ENCODE measurements at regions not wholly inside any gene's neighbourhood (a gene's known extent, or its start where the extent isn't known, plus 50 kb on each side); places are given as distances from the start of the nearest gene placed in this dataset.

DNA sequence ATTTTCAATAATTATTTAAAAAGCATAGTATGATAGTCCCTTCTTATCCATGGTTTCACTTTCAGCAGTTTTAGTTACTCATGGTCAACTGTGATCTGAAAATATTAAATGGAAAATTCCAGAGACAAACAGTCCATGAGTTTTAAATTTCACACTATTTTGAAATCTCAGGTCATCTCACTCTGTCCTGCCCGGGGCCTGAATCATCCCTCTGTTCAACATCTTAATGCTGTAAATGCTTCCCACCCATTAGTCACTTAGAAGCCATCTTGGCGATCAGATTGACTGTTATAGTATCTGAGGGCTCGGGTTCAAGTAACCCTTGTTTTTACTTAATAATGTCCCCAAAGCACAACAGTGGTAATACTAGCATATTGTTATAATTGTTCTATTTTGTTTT, 1509.3 kb downstream of the FAM181B start:
- H3K27ac ChIP-seq: peak overlapping the region; percentile 14
- H3K36me3 ChIP-seq (replicated peaks): no peaks in the 10 kb centered on the region
- no peaks in the 10 kb centered on the region for H3K27me3 ChIP-seq (replicated peaks)
- TF ChIP-seq, protein P1, sequence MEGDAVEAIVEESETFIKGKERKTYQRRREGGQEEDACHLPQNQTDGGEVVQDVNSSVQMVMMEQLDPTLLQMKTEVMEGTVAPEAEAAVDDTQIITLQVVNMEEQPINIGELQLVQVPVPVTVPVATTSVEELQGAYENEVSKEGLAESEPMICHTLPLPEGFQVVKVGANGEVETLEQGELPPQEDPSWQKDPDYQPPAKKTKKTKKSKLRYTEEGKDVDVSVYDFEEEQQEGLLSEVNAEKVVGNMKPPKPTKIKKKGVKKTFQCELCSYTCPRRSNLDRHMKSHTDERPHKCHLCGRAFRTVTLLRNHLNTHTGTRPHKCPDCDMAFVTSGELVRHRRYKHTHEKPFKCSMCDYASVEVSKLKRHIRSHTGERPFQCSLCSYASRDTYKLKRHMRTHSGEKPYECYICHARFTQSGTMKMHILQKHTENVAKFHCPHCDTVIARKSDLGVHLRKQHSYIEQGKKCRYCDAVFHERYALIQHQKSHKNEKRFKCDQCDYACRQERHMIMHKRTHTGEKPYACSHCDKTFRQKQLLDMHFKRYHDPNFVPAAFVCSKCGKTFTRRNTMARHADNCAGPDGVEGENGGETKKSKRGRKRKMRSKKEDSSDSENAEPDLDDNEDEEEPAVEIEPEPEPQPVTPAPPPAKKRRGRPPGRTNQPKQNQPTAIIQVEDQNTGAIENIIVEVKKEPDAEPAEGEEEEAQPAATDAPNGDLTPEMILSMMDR (IDR thresholded peaks at IDR 0.05; ENCODE audit: low read depth, low read length, missing control alignments): no peak
- no peak overlapping the region for H3K4me3 ChIP-seq (ENCODE audit: low read depth, low read length)
- peak; percentile 74 for DNase-seq
- in situ Hi-C loops (cut with HindIII; ENCODE audit: low pct_ligation_motif_present, low sequenced_read_pairs): no loop called here

GRCh38 chr11:81222491-81222890, 1511.2 kb downstream of the FAM181B start:
- Histone ChIP-seq H3K27me3 (replicated peaks) (no peaks in the 10 kb centered on the region), H3K36me3 (replicated peaks) (no peaks in the 10 kb centered on the region), H3K4me3 (ENCODE audit: low read depth, low read length) (no peak overlapping the region), H3K27ac (no peak overlapping the region)
- DNase-seq: no peak
- TF ChIP-seq, protein P1 (IDR thresholded peaks at IDR 0.05; ENCODE audit: low read depth, low read length, missing control alignments): no peak
- in situ Hi-C loops (cut with HindIII; ENCODE audit: low pct_ligation_motif_present, low sequenced_read_pairs): no loop called here

- Histone ChIP-seq H3K27me3 (replicated peaks) (no peaks in the 10 kb centered on the region), H3K36me3 (replicated peaks) (no peaks in the 10 kb centered on the region), H3K27ac (peak overlapping the region; percentile 75), H3K4me3 (ENCODE audit: low read depth, low read length) (no peak overlapping the region)
- DNase-seq: peak; percentile 67
- TF ChIP-seq, protein P1 (IDR thresholded peaks at IDR 0.05; ENCODE audit: low read depth, low read length, missing control alignments): no peak
- in situ Hi-C loops (cut with HindIII; ENCODE audit: low pct_ligation_motif_present, low sequenced_read_pairs): no loop called here
Measured at GRCh38 chr11:81220146-81220895, 1513.3 kb downstream of the FAM181B start.

DNA sequence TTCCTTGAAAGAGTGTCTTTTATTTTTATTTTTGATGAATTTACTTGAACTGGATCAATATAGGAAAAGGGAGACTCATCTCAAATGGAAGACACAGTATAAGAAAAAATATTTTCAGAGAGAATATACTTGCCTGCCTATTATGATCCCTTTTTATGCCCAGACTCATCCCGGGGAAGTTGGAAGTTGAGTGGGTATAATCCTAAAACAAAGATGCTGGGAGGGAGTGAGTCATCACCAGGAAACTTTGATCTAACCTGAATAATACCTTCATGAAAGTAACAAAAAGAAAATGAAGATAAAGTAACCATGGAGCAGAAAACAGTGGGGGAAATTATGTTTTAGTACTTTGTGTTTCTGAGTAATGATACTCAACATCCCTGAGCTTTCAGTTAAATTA, 1514.0 kb downstream of the FAM181B start:
- H3K4me3 ChIP-seq (ENCODE audit: low read depth, low read length): no peak overlapping the region
- H3K27me3 ChIP-seq (replicated peaks): no peaks in the 10 kb centered on the region
- TF ChIP-seq, protein P1 (IDR thresholded peaks at IDR 0.05; ENCODE audit: low read depth, low read length, missing control alignments): no peak
- H3K36me3 ChIP-seq (replicated peaks): no peaks in the 10 kb centered on the region
- in situ Hi-C loops (cut with HindIII; ENCODE audit: low pct_ligation_motif_present, low sequenced_read_pairs): no loop called here
- DNase-seq: no peak
- H3K27ac ChIP-seq: peak overlapping the region; percentile 75

- in situ Hi-C loops (cut with HindIII; ENCODE audit: low pct_ligation_motif_present, low sequenced_read_pairs): no loop called here
- DNase-seq: no peak
- no peaks in the 10 kb centered on the region for H3K27me3 ChIP-seq (replicated peaks)
- no peak overlapping the region for H3K27ac ChIP-seq
- TF ChIP-seq, protein P1 (IDR thresholded peaks at IDR 0.05; ENCODE audit: low read depth, low read length, missing control alignments): no peak
- H3K36me3 ChIP-seq (replicated peaks): no peaks in the 10 kb centered on the region
- no peak overlapping the region for H3K4me3 ChIP-seq (ENCODE audit: low read depth, low read length)
Measured at GRCh38 chr11:81218440-81218839, 1515.2 kb downstream of the FAM181B start.

DNA sequence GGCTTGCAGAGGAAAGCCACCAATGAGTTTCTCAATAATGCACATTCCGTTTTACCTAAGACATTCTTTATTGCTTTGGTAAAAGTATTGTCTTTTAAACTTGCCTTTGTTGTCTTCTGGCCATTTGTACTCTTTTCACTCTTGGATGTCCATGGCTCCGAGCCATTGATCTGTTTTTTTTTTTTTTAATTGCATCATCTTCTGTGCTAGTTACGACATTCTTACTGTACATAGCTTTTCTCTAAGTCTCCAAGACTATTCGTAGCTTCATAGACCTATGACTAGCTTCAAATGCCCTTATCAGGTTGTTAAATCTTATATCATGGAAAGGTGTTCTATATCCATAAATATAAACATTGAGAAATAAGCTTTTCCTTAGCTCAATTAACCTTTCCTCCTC, 1522.6 kb downstream of the FAM181B start:
- H3K4me3 ChIP-seq (ENCODE audit: low read depth, low read length): no peak overlapping the region
- no peaks in the 10 kb centered on the region for H3K27me3 ChIP-seq (replicated peaks)
- in situ Hi-C loops (cut with HindIII; ENCODE audit: low pct_ligation_motif_present, low sequenced_read_pairs): no loop called here
- H3K27ac ChIP-seq: no peak overlapping the region
- TF ChIP-seq, protein P1 (IDR thresholded peaks at IDR 0.05; ENCODE audit: low read depth, low read length, missing control alignments): no peak
- DNase-seq: no peak
- H3K36me3 ChIP-seq (replicated peaks): no peaks in the 10 kb centered on the region

Data from brain microvascular endothelial cell (primary cell).